SK-N-SH (cell line): ENCODE measurements at regions not wholly inside any gene's neighbourhood (a gene's known extent, or its start where the extent isn't known, plus 50 kb on each side); places are given as distances from the start of the nearest gene placed in this dataset.

Experiments
- CTCF ChIA-PET: fragments of 300-600, 350-600 bp; formaldehyde crosslinking; extraction: SDS; loops from one replicate; lab custom pipeline; 2021; lab: Yijun Ruan, JAX
- POLR2A ChIA-PET: fragments of 350-600 bp; sonication (Branson Sonifier 250); formaldehyde crosslinking; extraction: SDS; loops from one replicate; lab custom pipeline; 2020; ENCODE audit warnings: antibody characterized with exemption, inconsistent platforms; lab: Yijun Ruan, JAX
- DNase-seq: peaks from one replicate; pipeline ENCODE4 v3.0.0; 2012
- H2AFZ ChIP-seq: fragments of 200-600 bp; sonication (generic); 2 replicates; pipeline ENCODE4 v1.8.1; 2016; ENCODE audit warnings: antibody characterized with exemption, mild to moderate bottlenecking, low read depth
- H3F3A ChIP-seq: fragments of 200-600 bp; sonication (generic); replicated peaks from 2 replicates; pipeline ENCODE3; 2016; ENCODE audit warnings: antibody characterized with exemption, mild to moderate bottlenecking; ENCODE audit not compliant: insufficient read depth
- H3K27ac ChIP-seq, 2 experiments: fragments of 200-500 bp in 1 of 2; fragments of 200-600 bp in 1 of 2; sonication (Bioruptor generic) in 1 of 2; sonication (generic), shearing (Covaris generic) in 1 of 2; 2 replicates each; pipeline versions ENCODE4 v1.5.1 to v1.6.1; 2014 to 2016; ENCODE audit warnings: low read depth in 2 of 2, inconsistent platforms in 1 of 2, low read length in 1 of 2, mild to moderate bottlenecking in 1 of 2, mixed read lengths in 1 of 2
- H3K27me3 ChIP-seq: fragments of 200-600 bp; sonication (generic), shearing (Covaris generic); 2 replicates; pipeline ENCODE4 v1.6.1; 2016; ENCODE audit warnings: mixed run types; ENCODE audit not compliant: insufficient read depth
- H3K36me3 ChIP-seq, 2 experiments: fragments of 200-500 bp in 1 of 2; fragments of 200-600 bp in 1 of 2; sonication (Bioruptor generic) in 1 of 2; sonication (generic) in 1 of 2; replicated peaks in 1 of 2; 2 replicates each; pipeline versions ENCODE3 to v1.5.1; 2014 to 2016; ENCODE audit warnings: low read length in 1 of 2, mild to moderate bottlenecking in 1 of 2; ENCODE audit not compliant: insufficient read depth in 2 of 2, control insufficient read depth in 1 of 2
- H3K4me1 ChIP-seq, 2 experiments: fragments of 200-500 bp in 1 of 2; fragments of 200-600 bp in 1 of 2; sonication (Bioruptor generic) in 1 of 2; sonication (generic), shearing (Covaris generic) in 1 of 2; 2 replicates each; pipeline versions ENCODE4 v1.5.1 to v1.6.1; 2014 to 2016; ENCODE audit warnings: low read depth in 1 of 2, low read length in 1 of 2, mixed run types in 1 of 2; ENCODE audit not compliant: insufficient read depth in 2 of 2, control insufficient read depth in 1 of 2
- H3K4me2 ChIP-seq: fragments of 200-600 bp; sonication (generic), shearing (Covaris generic); 2 replicates; pipeline ENCODE4 v1.6.1; 2017; ENCODE audit warnings: mixed run types
- H3K4me3 ChIP-seq, 2 experiments: fragments of 200-500 bp in 1 of 2; fragments of 200-600 bp in 1 of 2; sonication (Bioruptor generic) in 1 of 2; sonication (generic), shearing (Covaris generic) in 1 of 2; 2 replicates each; pipeline versions ENCODE4 v1.5.1 to v1.8.1; 2014 to 2016; ENCODE audit warnings: low read depth in 2 of 2, inconsistent platforms in 1 of 2, low read length in 1 of 2, mild to moderate bottlenecking in 1 of 2, mixed read lengths in 1 of 2, moderate library complexity in 1 of 2
- H3K79me2 ChIP-seq: fragments of 200-600 bp; sonication (generic); 2 replicates; pipeline ENCODE4 v1.8.1; 2017; ENCODE audit warnings: mild to moderate bottlenecking; ENCODE audit not compliant: insufficient read depth
- H3K9ac ChIP-seq: fragments of 200-600 bp; sonication (generic); 2 replicates; pipeline ENCODE4 v1.6.1; 2017; ENCODE audit warnings: mixed run types
- H3K9me2 ChIP-seq: fragments of 200-600 bp; sonication (generic); 2 replicates; pipeline ENCODE4 v1.6.1; 2017; ENCODE audit warnings: mixed run types
- H3K9me3 ChIP-seq: fragments of 200-600 bp; sonication (generic); 2 replicates; pipeline ENCODE4 v1.6.1; 2017; ENCODE audit warnings: mixed run types, mild to moderate bottlenecking, moderate library complexity
- H4K20me1 ChIP-seq: fragments of 200-600 bp; sonication (generic); 2 replicates; pipeline ENCODE4 v1.6.1; 2017; ENCODE audit warnings: mild to moderate bottlenecking, mixed run types; ENCODE audit not compliant: insufficient read depth
- ELF1 ChIP-seq: IDR thresholded peaks from 2 replicates; pipeline ENCODE4 v1.4.0; 2012
- EZH2phosphoT487 ChIP-seq: fragments of 200-600 bp; sonication (generic); IDR thresholded peaks from 2 replicates; pipeline ENCODE4 v1.6.1; 2017; ENCODE audit warnings: low read depth, mixed run types, mild to moderate bottlenecking, antibody characterized with exemption, moderate library complexity, borderline replicate concordance
- FOXJ3 ChIP-seq: sonication (generic); formaldehyde crosslinking; IDR thresholded peaks from 2 replicates; pipeline ENCODE4 v1.5.1; 2020; ENCODE audit warnings: mild to moderate bottlenecking, missing genetic modification reagents
- FOXM1 ChIP-seq: IDR thresholded peaks from 2 replicates; pipeline ENCODE4 v1.4.0; 2012; ENCODE audit warnings: low read depth, mild to moderate bottlenecking
- NFIC ChIP-seq: IDR thresholded peaks from 2 replicates; pipeline ENCODE4 v1.4.0; 2012; ENCODE audit warnings: borderline replicate concordance
- PBX3 ChIP-seq: IDR thresholded peaks from 2 replicates; pipeline ENCODE4; 2012
- RCOR1 ChIP-seq: fragments of 150-350 bp; IDR thresholded peaks from 2 replicates; pipeline ENCODE4 v1.6.1; 2017; ENCODE audit warnings: antibody characterized with exemption, low read length
- RXRA ChIP-seq: IDR thresholded peaks from 2 replicates; pipeline ENCODE4 v1.4.0; 2012; ENCODE audit warnings: low read depth, mild to moderate bottlenecking, borderline replicate concordance
- SMC3 ChIP-seq: IDR thresholded peaks from 2 replicates; pipeline ENCODE4 v1.6.1; 2012; ENCODE audit warnings: low read depth, low read length, improper control_type of control experiment
- TAF1 ChIP-seq: IDR thresholded peaks from 2 replicates; pipeline ENCODE4 v1.6.1; 2012; ENCODE audit warnings: low read depth, mild to moderate bottlenecking, low read length, moderate library complexity, borderline replicate concordance
- WGBS: methylation state at CpG from one replicate; pipeline ENCODE4 v1.1.6; 2017; ENCODE audit warnings: low lambda C conversion rate; 5-methylcytosine and 5-hydroxymethylcytosine counted together
- TF ChIP-seq, protein P1 (sequence below): IDR thresholded peaks from 2 replicates; pipeline ENCODE4 v1.4.0; 2012; ENCODE audit warnings: low read depth
- TF ChIP-seq, protein P2 (sequence below): IDR thresholded peaks from 2 replicates; pipeline ENCODE4 v1.4.0; 2012; ENCODE audit warnings: low read depth, borderline replicate concordance
- TF ChIP-seq, protein P3 (sequence below): IDR thresholded peaks from 2 replicates; pipeline ENCODE4 v1.6.1; 2012; ENCODE audit warnings: mild to moderate bottlenecking, low read depth, low read length, moderate library complexity

DNA sequence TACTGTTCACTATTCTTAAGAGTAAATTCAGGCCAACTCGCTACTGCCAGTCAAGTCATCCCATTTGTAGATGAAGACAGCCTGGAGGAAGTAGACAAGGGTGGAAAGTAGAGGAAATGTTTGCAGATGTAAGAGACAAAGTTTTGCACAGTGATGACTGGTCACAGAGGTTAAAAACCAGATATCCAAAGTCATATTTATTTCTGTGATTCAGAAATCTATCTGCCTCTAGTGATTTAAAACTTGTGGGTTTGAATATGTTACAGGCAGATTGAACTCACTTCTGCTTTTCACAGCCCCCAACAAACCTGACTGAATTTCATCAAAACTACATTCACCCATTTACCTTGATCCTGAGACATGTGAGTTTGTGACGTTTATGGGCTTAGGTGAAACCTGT is 484.7 kb upstream of the C1orf87 start:
- H3K27me3 ChIP-seq: no peaks in the 10 kb centered on the region
- 26% methylated on average over 2 of the region's 2 CpGs for WGBS

DNA sequence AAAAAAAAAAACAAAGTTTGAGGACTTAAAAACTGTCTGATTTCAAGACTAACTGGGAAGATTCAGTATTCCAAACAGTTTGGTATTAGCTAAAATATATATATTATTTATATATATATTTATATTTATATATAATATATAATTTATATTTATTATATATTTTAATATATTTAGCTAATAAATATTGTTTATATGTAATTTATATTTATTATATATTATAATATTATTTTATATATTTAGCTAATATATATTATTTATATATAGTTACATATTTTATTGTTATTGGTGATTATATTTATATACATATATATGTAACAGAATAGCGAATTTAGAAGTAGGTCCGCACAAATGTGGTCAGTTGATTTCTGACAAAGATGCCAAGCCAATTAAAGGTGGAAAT is 480.2 kb upstream of the C1orf87 start:
- 58% methylated on average over 2 of the region's 2 CpGs for WGBS

More for the DNA sequence above, 484.7 kb upstream of the C1orf87 start:
- H3K79me2 ChIP-seq: no peaks in the 10 kb centered on the region
- H3K36me3 ChIP-seq: no peaks in the 10 kb centered on the region
- H3K9me2 ChIP-seq: no peaks in the 10 kb centered on the region
- ChIA-PET POLR2A (no interaction called here), CTCF (no interaction called here)
- no peak for DNase-seq
- no peak overlapping the region for H3K4me3 ChIP-seq
- no peak overlapping the region for H2AFZ ChIP-seq
- no peak overlapping the region for H3K4me2 ChIP-seq
- TF ChIP-seq PBX3 (no peak), NFIC (no peak), SMC3 (no peak), ELF1 (no peak), RCOR1 (no peak), FOXM1 (no peak)
- TF ChIP-seq, protein P1, sequence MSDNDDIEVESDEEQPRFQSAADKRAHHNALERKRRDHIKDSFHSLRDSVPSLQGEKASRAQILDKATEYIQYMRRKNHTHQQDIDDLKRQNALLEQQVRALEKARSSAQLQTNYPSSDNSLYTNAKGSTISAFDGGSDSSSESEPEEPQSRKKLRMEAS: no peak
- TF ChIP-seq, protein P2, sequence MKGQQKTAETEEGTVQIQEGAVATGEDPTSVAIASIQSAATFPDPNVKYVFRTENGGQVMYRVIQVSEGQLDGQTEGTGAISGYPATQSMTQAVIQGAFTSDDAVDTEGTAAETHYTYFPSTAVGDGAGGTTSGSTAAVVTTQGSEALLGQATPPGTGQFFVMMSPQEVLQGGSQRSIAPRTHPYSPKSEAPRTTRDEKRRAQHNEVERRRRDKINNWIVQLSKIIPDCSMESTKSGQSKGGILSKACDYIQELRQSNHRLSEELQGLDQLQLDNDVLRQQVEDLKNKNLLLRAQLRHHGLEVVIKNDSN: no peak
- no peak overlapping the region for H3K9ac ChIP-seq
- H3K4me1 ChIP-seq: no peaks in the 10 kb centered on the region; a peak in 1 of 4 replicates
- H3F3A ChIP-seq: no peaks in the 10 kb centered on the region
- H3K9me3 ChIP-seq: no peaks in the 10 kb centered on the region
- no peaks in the 10 kb centered on the region for H4K20me1 ChIP-seq
- no peak overlapping the region for H3K27ac ChIP-seq

More for the DNA sequence above, 480.2 kb upstream of the C1orf87 start:
- Histone ChIP-seq H3F3A (no peaks in the 10 kb centered on the region), H3K9ac (no peak overlapping the region), H2AFZ (no peak overlapping the region), H3K27ac (no peak overlapping the region), H3K9me2 (no peaks in the 10 kb centered on the region), H3K79me2 (no peaks in the 10 kb centered on the region), H3K4me2 (no peak overlapping the region), H3K4me3 (no peak overlapping the region), H3K4me1 (no peaks in the 10 kb centered on the region), H4K20me1 (no peaks in the 10 kb centered on the region), H3K27me3 (no peaks in the 10 kb centered on the region), H3K36me3 (no peaks in the 10 kb centered on the region), H3K9me3 (no peaks in the 10 kb centered on the region)
- DNase-seq: no peak
- CTCF ChIA-PET: interaction anchor here (0.6 kb wide), 1 partner anchor 254 kb away, joined by 3 read pairs; no protein-coding TSS in a partner anchor
- POLR2A ChIA-PET: no interaction called here
- TF ChIP-seq FOXJ3 (CRISPR knock-in tag): no peak
- no peak for TF ChIP-seq NFIC
- TF ChIP-seq TAF1: no peak
- TF ChIP-seq RXRA: no peak
- TF ChIP-seq, protein P3, sequence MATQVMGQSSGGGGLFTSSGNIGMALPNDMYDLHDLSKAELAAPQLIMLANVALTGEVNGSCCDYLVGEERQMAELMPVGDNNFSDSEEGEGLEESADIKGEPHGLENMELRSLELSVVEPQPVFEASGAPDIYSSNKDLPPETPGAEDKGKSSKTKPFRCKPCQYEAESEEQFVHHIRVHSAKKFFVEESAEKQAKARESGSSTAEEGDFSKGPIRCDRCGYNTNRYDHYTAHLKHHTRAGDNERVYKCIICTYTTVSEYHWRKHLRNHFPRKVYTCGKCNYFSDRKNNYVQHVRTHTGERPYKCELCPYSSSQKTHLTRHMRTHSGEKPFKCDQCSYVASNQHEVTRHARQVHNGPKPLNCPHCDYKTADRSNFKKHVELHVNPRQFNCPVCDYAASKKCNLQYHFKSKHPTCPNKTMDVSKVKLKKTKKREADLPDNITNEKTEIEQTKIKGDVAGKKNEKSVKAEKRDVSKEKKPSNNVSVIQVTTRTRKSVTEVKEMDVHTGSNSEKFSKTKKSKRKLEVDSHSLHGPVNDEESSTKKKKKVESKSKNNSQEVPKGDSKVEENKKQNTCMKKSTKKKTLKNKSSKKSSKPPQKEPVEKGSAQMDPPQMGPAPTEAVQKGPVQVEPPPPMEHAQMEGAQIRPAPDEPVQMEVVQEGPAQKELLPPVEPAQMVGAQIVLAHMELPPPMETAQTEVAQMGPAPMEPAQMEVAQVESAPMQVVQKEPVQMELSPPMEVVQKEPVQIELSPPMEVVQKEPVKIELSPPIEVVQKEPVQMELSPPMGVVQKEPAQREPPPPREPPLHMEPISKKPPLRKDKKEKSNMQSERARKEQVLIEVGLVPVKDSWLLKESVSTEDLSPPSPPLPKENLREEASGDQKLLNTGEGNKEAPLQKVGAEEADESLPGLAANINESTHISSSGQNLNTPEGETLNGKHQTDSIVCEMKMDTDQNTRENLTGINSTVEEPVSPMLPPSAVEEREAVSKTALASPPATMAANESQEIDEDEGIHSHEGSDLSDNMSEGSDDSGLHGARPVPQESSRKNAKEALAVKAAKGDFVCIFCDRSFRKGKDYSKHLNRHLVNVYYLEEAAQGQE: no peak
- no peak for TF ChIP-seq RCOR1
- no peak for TF ChIP-seq EZH2phosphoT487
- TF ChIP-seq, all 33 proteins: peak for 0
